ENCODE measurements at regions not wholly inside any gene's neighbourhood (a gene's known extent, or its start where the extent isn't known, plus 50 kb on each side); places are given as distances from the start of the nearest gene placed in this dataset.
"Not testable (repeated sequence)": the region's sequence is repeated elsewhere in the genome, so short reads cannot be mapped to it uniquely, and the experiment has no call there.

DNA sequence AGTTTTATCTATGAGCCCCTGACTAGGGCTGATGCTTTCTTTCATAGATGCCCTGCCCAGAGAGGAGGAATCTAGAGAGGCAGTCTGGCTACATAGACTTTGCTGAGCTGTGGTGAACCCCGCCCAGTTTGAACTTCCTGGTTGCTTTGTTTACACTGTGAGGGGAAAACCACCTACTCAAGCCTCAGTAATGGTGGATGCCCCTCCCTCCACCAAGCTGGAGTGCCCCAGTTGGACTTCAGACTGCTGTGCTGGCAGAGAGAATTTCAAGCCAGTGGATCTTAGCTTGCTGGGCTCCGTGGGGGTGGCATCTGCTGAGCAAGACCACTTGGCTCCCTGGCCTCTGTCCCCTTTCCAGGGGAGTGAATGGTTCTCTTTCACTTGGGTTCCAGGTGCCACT, 792.3 kb upstream of the MANEA start:
- POLR2A ChIA-PET; H3K36me3 Mint-ChIP-seq; H3K27me3 Mint-ChIP-seq; H3K4me1 Mint-ChIP-seq (ENCODE audit: low read depth); DNase-seq; H3K27ac Mint-ChIP-seq; intact Hi-C loops (cut with micrococcal nuclease); H3K4me3 Mint-ChIP-seq; CTCF ChIA-PET: not testable (repeated sequence)
- peaks cover 26% of the 10 kb centered on the region for H3K9me3 Mint-ChIP-seq

DNA sequence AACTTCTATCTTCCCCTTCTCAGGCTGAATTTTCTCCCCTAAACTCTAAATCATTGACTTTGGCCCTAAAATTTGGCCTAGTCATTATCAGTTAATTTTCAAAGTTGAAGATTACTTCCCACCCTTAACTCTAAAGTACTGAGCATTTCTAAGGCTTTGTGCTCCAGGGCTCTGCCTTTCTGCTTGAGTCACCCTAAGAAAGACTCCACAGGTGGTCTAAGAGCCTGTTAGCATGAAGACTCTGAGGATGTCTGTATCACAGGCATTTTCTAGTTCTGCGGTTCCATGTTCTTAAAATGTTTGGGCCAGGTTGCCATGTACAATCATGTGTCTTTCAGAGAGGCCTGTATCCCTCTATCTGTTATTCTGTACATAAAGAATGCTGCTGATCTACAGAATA, 808.1 kb upstream of the MANEA start:
- intact Hi-C loops (cut with micrococcal nuclease): no loop called here
- H3K9me3 Mint-ChIP-seq: peaks cover 1% of the 10 kb centered on the region
- CTCF ChIA-PET: no interaction called here
- H3K36me3 Mint-ChIP-seq: no peaks in the 10 kb centered on the region
- POLR2A ChIA-PET: no interaction called here
- no peak overlapping the region for H3K27ac Mint-ChIP-seq
- H3K4me3 Mint-ChIP-seq: no peak overlapping the region
- no peaks in the 10 kb centered on the region for H3K27me3 Mint-ChIP-seq
- H3K4me1 Mint-ChIP-seq (ENCODE audit: low read depth): no peaks in the 10 kb centered on the region
- DNase-seq: no peak

DNA sequence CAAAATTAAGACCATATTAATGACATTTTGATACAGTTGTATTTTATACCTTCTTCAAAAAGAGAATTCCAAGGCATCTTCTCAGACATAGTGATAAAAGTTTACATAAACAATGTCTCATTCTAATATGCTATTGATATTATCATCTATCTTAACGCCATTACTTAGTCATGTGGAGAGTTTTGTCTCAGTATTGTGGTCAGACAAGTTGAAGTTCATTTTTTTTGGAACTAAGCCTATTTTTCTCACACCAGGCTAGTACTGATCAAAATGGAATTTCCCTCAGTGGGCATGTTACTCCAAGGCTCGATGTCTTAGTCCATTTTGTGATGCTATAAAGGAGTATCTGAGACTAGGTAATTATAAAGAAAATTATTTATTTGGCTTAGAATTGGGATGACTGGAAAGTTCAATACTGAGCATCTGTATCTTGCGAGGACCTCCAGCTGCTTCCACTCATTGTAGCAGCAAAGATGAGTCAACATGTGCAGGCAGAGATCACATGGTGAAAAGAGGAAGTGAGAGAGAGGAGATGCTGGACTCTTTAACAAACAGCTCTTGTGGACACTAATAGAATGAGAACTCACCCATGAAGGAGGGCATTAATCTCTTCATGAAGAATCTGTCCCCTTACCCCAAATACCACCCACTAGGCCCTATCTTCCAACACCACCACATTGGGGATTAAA, 825.5 kb upstream of the MANEA start:
- Mint-ChIP-seq H3K27me3 (no peaks in the 10 kb centered on the region), H3K4me1 (ENCODE audit: low read depth) (no peaks in the 10 kb centered on the region), H3K4me3 (no peak overlapping the region), H3K9me3 (peaks cover 8% of the 10 kb centered on the region), H3K27ac (no peak overlapping the region), H3K36me3 (no peaks in the 10 kb centered on the region)
- ChIA-PET CTCF (no interaction called here), POLR2A (no interaction called here)
- intact Hi-C loops (cut with micrococcal nuclease): no loop called here
- DNase-seq: no peak

DNA sequence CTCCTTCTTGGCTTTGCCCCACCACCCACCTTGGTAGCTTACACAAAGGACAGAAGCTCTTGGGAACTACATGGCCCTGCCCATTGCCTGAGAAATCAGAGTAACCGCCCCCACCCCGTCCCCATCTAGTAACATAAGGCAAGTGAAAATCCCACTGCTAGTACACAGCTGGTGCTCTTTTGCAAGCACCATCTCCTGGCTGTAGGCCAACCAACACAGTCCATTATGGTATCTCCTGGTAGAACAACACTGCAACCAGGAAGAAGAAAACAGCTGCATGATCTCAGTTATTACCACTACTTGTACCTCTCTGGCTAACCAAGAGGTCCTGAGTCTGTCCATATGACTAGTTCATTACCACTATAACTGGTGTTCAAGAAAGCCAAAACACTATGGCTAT, 841.1 kb upstream of the MANEA start:
- H3K4me3 Mint-ChIP-seq: no peak overlapping the region
- H3K27me3 Mint-ChIP-seq: no peaks in the 10 kb centered on the region
- ChIA-PET POLR2A (no interaction called here), CTCF (no interaction called here)
- H3K36me3 Mint-ChIP-seq: no peaks in the 10 kb centered on the region
- H3K9me3 Mint-ChIP-seq: peaks cover 3% of the 10 kb centered on the region
- DNase-seq: no peak
- intact Hi-C loops (cut with micrococcal nuclease): no loop called here
- no peak overlapping the region for H3K27ac Mint-ChIP-seq
- no peaks in the 10 kb centered on the region for H3K4me1 Mint-ChIP-seq (ENCODE audit: low read depth)

DNA sequence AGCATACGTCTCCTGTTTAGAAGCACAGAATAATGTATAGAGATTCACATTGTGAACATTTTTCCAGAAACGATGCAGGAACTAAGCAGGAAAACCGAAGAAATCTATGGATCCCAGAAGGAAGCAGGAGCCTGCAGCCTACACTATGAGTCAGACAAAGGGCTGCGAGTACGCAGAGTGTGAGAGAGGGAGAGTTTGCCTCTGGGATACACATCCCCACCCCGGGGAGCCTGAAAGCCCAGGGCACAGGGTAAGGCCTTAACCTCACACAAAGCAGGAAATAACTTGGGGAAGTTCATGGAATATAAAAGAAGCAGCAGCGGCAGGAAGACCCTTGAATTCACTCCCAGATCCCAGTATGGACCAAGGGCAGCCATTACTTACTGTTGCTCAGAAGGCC, 842.1 kb upstream of the MANEA start:
- no peak for DNase-seq
- Mint-ChIP-seq H3K27ac (no peak overlapping the region), H3K9me3 (peaks cover 3% of the 10 kb centered on the region), H3K4me3 (no peak overlapping the region), H3K4me1 (ENCODE audit: low read depth) (no peaks in the 10 kb centered on the region), H3K27me3 (no peaks in the 10 kb centered on the region), H3K36me3 (no peaks in the 10 kb centered on the region)
- intact Hi-C loops (cut with micrococcal nuclease): no loop called here
- ChIA-PET POLR2A (no interaction called here), CTCF (no interaction called here)

GRCh38 chr6:94734751-94735150, 842.6 kb upstream of the MANEA start:
- intact Hi-C loops (cut with micrococcal nuclease): no loop called here
- no peak overlapping the region for H3K27ac Mint-ChIP-seq
- H3K4me3 Mint-ChIP-seq: no peak overlapping the region
- no peaks in the 10 kb centered on the region for H3K36me3 Mint-ChIP-seq
- POLR2A ChIA-PET: no interaction called here
- H3K27me3 Mint-ChIP-seq: no peaks in the 10 kb centered on the region
- CTCF ChIA-PET: no interaction called here
- no peak for DNase-seq
- H3K9me3 Mint-ChIP-seq: peaks cover 3% of the 10 kb centered on the region
- H3K4me1 Mint-ChIP-seq (ENCODE audit: low read depth): no peaks in the 10 kb centered on the region

GRCh38 chr6:94733066-94733465, 844.3 kb upstream of the MANEA start:
- intact Hi-C loops (cut with micrococcal nuclease): no loop called here
- Mint-ChIP-seq H3K27ac (no peak overlapping the region), H3K4me1 (ENCODE audit: low read depth) (no peaks in the 10 kb centered on the region), H3K9me3 (peaks cover 8% of the 10 kb centered on the region), H3K36me3 (no peaks in the 10 kb centered on the region), H3K27me3 (no peaks in the 10 kb centered on the region), H3K4me3 (no peak overlapping the region)
- DNase-seq: no peak
- CTCF ChIA-PET: no interaction called here
- POLR2A ChIA-PET: no interaction called here

- ChIA-PET POLR2A (no interaction called here), CTCF (no interaction called here)
- no peak overlapping the region for H3K4me3 Mint-ChIP-seq
- H3K9me3 Mint-ChIP-seq: peaks cover 24% of the 10 kb centered on the region
- no peak overlapping the region for H3K27ac Mint-ChIP-seq
- DNase-seq: no peak
- intact Hi-C loops (cut with micrococcal nuclease): no loop called here
- H3K4me1 Mint-ChIP-seq (ENCODE audit: low read depth): no peaks in the 10 kb centered on the region
- no peaks in the 10 kb centered on the region for H3K36me3 Mint-ChIP-seq
- no peaks in the 10 kb centered on the region for H3K27me3 Mint-ChIP-seq
Measured at GRCh38 chr6:94727710-94728109, 849.6 kb upstream of the MANEA start.

- intact Hi-C loops (cut with micrococcal nuclease): no loop called here
- ChIA-PET POLR2A (no interaction called here), CTCF (no interaction called here)
- H3K4me3 Mint-ChIP-seq: no peak overlapping the region
- DNase-seq: no peak
- no peaks in the 10 kb centered on the region for H3K36me3 Mint-ChIP-seq
- H3K4me1 Mint-ChIP-seq (ENCODE audit: low read depth): no peaks in the 10 kb centered on the region
- no peaks in the 10 kb centered on the region for H3K27me3 Mint-ChIP-seq
- no peak overlapping the region for H3K27ac Mint-ChIP-seq
- peaks cover 14% of the 10 kb centered on the region for H3K9me3 Mint-ChIP-seq
Measured at GRCh38 chr6:94721459-94721858, 855.9 kb upstream of the MANEA start.

GRCh38 chr6:94713446-94713845, 863.9 kb upstream of the MANEA start:
- DNase-seq: no peak
- Mint-ChIP-seq H3K36me3 (no peaks in the 10 kb centered on the region), H3K27me3 (no peaks in the 10 kb centered on the region), H3K4me1 (ENCODE audit: low read depth) (no peaks in the 10 kb centered on the region), H3K9me3 (no peaks in the 10 kb centered on the region), H3K4me3 (no peak overlapping the region), H3K27ac (no peak overlapping the region)
- intact Hi-C loops (cut with micrococcal nuclease): no loop called here
- CTCF ChIA-PET: no interaction called here
- POLR2A ChIA-PET: no interaction called here

DNA sequence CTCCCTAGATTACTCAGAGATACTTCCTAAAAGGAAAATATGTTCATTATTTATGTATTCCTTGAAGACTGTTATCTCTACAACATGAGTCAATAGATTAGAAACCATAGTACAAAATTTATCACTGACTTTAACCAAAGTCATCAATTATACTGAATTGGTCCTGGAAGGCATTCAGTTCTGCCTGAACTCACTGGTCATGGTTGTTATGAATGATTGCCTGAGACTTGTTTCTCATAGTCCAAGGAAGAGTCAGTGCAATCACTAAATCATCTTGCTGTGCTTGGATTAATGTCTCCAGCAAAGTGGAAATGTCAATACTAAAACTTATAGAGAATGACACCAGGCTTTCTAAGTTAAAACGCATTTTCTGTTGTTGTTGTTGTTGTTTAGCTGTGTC, 878.6 kb upstream of the MANEA start:
- Mint-ChIP-seq H3K27me3 (no peaks in the 10 kb centered on the region), H3K4me3 (no peak overlapping the region), H3K27ac (no peak overlapping the region), H3K36me3 (no peaks in the 10 kb centered on the region), H3K9me3 (no peaks in the 10 kb centered on the region), H3K4me1 (ENCODE audit: low read depth) (no peaks in the 10 kb centered on the region)
- intact Hi-C loops (cut with micrococcal nuclease): no loop called here
- ChIA-PET CTCF (no interaction called here), POLR2A (no interaction called here)
- no peak for DNase-seq

GRCh38 chr6:94687255-94687654, 890.1 kb upstream of the MANEA start:
- H3K27me3 Mint-ChIP-seq; CTCF ChIA-PET; H3K4me3 Mint-ChIP-seq; H3K27ac Mint-ChIP-seq; DNase-seq; POLR2A ChIA-PET; H3K4me1 Mint-ChIP-seq (ENCODE audit: low read depth); H3K36me3 Mint-ChIP-seq; intact Hi-C loops (cut with micrococcal nuclease): not testable (repeated sequence)
- H3K9me3 Mint-ChIP-seq: peaks cover 14% of the 10 kb centered on the region

DNA sequence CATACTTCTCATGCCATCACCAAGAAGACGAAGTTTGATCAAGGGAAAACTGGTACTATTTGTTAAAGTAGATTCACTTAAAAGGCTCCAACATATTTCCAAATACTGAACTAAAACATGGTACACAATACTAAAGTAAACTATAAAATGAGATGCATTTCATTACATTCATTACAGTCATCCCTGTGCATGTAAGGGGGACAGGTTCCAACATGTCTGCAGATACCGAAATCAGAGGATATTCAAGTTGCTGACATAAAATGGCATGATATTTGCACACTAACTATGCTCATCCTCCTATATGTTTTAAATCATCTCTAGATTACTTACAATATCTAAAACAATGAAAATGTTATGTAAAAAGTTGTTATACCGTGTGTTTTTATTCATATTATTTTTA, 893.9 kb upstream of the MANEA start:
- intact Hi-C loops (cut with micrococcal nuclease): no loop called here
- H3K27me3 Mint-ChIP-seq: no peaks in the 10 kb centered on the region

More for the DNA sequence above, 893.9 kb upstream of the MANEA start:
- H3K4me1 Mint-ChIP-seq (ENCODE audit: low read depth): no peaks in the 10 kb centered on the region
- DNase-seq: no peak
- H3K9me3 Mint-ChIP-seq: peaks cover 4% of the 10 kb centered on the region
- no peak overlapping the region for H3K27ac Mint-ChIP-seq
- ChIA-PET CTCF (no interaction called here), POLR2A (no interaction called here)
- no peak overlapping the region for H3K4me3 Mint-ChIP-seq
- no peaks in the 10 kb centered on the region for H3K36me3 Mint-ChIP-seq

Measured in activated CD4-positive, alpha-beta memory T cell treated with anti-CD3 and anti-CD28 coated beads for 36 hours (primary cell).